Right renal pelvis (tissue), 4 donors: ENCODE measurements at regions not wholly inside any gene's neighbourhood (a gene's known extent, or its start where the extent isn't known, plus 50 kb on each side); places are given as distances from the start of the nearest gene placed in this dataset.
"Not testable (repeated sequence)": the region's sequence is repeated elsewhere in the genome, so short reads cannot be mapped to it uniquely, and the experiment has no call there.

Source experiments
- DNase-seq, 4 donors: peaks; one replicate each; pipeline ENCODE4 v3.0.0-alpha.2; 2013; ENCODE audit warnings: low read depth in 4 of 4, low spot score in 3 of 4, missing footprints in 1 of 4

DNA sequence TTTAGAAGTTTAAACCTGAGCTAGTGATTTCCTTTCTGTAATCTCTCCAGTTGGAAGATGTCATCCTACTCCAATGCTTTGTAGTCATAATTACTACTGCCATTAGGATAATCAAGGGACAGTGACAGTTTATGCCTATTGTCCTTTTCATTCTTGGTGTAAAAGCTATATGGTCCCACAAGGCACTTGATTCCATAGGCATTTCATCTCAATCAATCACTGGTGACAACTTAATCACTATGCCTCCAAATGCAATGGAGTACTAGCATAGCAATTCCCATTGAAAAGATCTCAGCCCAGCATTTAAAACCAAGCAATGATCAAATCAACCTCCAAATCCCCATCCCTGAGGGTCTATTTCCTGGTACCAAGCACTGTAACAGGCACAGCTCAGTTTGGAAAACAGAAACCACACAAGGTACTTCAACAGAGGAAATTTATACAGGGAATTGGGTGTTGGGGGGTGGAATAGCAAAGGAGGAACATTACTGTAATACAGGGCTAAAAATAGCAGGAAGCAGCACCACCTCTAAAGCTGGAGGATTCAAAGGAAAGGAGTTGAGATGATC, 51.0 kb downstream of the FHIP2A start:
- no peak for DNase-seq

DNA sequence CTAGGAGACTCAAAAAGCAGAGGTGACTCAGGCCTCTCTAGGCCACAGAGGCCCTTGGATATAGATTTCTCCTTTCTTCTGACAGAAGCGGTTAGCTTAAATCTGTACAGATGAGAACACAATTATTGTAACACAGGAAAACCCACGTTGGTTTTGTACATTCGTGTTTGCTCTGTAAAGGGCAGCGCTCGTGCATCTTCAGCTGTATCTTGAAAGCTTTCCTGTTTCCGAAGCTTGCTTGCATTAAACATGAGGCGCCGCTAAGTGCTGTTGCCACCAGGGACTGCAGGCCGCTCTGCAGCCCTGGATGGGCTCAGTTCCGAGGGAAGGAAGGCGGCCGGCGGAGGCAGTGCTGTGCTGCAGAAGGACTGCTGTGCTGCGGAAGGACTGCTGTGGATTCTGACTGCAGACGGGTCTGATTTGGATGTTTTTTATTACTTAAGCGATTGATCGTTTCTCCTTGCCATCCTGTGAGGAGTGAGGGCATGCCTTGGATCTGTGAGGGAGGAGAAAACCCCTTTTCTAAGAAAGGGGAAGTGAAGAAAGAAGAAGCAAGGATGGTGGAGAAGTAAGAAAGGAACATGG, 53.3 kb downstream of the FHIP2A start:
- DNase-seq, result peak in 1 of 4 donors; percentile 35

DNA sequence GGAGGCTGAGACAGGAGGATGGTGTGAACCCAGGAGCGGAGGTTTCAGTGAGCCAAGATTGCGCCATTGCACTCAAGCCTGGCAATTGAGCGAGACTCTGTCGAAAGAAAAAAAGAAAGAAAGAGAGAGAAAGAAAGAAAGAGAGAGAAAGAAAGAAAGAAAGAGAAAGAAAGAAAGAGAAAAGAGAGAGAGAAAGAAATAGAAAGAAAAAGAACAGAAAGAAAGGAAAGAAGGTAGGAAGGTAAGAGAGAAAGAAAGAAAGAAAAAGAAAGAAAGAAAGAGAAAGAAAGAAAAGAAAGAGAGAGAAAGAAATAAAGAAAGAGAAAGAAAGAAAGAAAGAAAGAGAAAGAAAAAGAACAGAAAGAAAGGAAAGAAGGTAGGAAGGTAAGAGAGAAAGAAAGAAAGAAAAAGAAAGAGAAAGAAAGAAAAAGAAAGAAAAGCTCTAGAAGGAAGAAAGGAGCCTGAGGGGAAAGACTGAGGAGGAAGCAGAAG, 54.1 kb downstream of the FHIP2A start:
- DNase-seq, result not testable (repeated sequence)

DNA sequence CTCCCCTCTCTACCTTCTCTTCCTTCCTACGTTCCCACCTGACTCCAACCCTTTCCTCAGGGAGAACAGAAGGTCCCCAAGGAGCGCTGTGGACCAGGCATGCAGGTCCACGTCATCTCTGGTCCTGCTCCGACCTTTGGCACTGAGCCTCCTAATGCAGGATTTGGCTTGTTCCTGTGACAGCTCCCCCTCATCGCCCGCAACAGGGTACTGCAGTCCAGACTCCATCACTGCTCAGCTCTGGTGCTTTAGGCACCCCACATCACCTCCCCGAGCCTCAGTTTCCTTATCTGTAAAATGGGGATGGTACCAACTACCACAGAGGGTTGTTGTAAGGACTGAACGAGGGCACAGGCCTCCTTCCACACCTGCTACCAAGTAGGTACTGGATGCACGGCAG, 54.6 kb downstream of the FHIP2A start:
- no peak for DNase-seq

DNA sequence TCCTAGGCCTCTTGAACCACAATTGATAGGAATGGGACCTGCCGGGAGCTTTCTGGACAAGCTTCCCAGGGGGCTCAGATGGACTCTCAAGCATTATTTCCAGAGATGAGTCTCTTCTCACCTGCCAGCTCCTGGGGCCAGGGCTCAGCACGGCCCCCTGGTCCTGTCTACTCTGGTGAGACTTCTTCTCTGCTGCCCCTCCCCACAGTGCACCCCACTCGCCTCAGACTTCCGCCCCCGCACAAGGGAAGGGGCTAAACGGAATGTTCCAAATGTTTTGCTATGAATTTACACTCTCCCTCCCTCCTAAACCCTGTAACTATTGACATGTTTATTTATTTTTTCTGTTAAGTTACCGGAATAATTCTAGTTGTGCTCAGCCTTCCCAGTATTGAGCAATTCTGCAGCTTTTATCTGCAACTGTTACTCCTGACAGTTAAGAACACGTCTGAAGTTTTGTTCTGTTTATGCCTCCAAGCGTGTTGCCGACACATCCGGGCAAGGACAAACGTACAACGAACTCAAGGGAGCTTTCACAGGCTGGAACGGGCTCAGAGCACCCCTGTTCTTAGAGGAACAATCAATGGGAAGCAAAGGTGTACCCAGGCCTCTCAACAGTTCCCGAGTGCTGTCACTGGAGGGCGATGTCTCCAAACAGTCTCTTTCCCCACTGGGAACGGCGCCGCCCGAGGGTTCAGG, 55.2 kb downstream of the FHIP2A start:
- peak in 3 of 4 donors; percentile 43 to 55 (median 54) for DNase-seq

DNA sequence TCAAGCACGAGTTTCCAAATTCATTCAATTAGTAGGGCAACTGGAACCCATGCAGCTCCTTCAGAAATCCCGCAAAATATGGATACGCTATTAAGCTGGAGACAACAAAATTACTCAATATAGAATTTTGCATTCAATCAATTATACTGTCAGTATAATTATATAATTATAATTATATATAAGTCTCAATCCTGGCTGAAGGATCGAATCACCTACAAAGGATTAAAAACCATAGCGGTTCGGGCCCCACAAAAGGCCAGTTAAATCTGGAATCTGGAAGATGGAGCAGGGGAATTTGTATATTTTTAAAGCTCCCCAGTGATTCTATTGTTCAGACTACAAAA, 55.7 kb downstream of the FHIP2A start:
- no peak for DNase-seq

DNA sequence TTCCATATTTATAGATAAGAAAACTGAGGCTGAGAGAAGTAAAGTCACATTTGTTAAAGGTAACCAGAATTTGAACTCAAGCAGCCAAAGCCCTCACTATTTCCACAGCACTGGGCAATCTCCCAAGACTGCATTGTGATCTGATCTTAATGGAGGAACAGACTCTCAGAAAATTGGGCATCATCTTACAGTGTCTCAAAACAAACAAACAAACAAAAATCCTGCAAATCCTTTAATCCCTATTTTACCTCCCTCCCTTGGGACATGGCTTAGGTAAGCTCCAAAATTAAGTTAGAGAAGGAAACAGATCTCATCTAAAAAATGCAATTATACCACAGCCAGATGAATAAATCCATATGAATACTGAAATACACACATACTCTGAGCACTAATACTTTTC, 57.5 kb downstream of the FHIP2A start:
- DNase-seq, result no peak

DNA sequence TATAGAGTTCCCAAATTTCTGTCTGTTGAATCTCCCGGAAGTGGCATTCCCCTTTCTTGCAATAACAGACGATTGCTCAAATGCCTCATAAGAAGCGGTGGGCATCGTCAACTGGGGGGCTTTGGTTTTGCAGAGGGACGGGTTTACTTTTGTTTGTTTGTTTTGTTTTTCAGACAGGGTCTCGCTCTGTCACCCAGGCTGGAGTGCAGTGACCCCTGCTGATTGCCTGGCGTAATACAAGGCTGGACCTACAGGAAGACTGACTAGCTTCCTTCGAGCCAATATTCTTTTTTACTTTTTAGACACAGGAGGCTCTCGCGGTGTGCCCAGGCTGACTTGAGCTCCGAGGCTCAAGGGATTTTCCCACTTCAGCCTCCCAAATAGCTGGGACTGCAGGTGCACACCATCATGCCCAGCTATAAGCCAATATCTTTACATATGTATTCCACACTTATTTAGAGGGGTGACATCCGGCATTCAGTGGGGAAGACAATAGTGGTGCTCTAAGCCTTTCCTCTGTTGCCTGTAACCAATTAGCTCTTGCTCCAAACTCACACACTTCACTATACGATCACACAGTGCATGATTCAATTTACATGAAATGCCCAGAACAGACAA, 58.1 kb downstream of the FHIP2A start:
- no peak for DNase-seq

DNA sequence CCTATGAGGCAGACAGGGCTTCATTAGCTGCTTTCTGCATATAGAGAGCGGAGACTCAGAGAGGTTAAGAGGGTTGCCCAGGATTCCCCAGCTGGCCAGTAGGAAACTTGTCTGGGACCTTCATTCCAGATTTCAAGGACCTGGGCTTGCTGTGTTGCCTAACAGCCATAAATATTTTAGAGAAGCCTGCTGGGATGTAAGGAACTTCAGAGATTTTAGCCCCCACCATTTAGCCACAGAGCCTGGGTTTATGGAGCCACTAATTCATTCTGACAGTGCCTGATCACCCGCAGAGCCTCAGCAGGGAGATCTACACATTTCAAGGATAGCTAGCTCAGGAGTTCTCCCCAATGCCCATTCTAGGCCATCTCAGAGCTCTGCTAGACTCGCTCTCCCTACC, 56.6 kb upstream of the TRUB1 start:
- DNase-seq, result peak in 3 of 4 donors; percentile 32 to 73 (median 50)

DNA sequence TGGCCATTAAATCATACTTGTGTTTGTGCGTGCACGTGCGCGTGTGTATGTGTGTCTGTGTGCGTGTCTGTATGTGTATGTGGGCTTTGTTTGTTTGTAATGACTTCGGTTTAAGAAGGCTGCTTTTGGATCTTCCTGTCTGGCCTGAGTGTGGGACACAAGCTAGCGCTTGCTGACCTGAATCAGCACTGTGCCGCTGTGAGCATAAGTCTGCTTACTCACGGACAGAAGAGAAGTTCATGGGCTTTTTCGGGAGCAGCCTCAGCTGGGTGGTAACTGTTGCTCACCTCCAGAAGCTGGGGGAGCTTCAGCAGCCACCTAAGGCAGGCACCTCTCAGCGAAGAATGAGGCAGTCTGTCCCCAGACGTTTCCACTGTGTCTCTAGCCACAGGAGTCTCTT, 56.1 kb upstream of the TRUB1 start:
- DNase-seq, result no peak

DNA sequence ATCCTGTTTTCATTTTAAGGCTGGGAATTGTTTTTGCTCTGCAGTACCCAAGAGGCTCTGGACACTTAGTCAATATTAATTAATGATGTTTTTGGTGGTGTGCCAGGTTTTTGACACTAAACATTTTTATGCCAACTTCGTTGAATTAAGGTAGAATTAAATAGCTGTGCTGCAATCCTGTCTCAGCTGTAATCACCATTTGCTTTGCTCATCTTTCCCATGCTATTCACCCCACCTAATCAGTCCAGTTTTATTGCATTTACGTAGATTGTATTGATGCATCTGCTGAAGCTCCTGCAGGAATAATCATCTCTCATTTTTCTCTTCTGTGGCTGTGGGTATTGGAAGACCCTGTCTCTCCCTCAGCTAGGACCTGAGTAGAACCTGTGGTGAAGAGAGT, 52.6 kb upstream of the TRUB1 start:
- DNase-seq, result no peak
